ENCODE measurements at regions not wholly inside any gene's neighbourhood (a gene's known extent, or its start where the extent isn't known, plus 50 kb on each side); places are given as distances from the start of the nearest gene placed in this dataset.
"Not testable (repeated sequence)": the region's sequence is repeated elsewhere in the genome, so short reads cannot be mapped to it uniquely, and the experiment has no call there.

- Histone ChIP-seq H3K36me3 (no peaks in the 10 kb centered on the region), H3K4me1 (peaks cover 10% of the 10 kb centered on the region), H3K4me3 (ENCODE audit: low read depth, low read length) (no peak overlapping the region), H3K27me3 (no peaks in the 10 kb centered on the region), H3K9me3 (no peaks in the 10 kb centered on the region)
- TF ChIP-seq CTCF (IDR thresholded peaks at IDR 0.05; ENCODE audit: low read depth, low read length), result no peak
- DNase-seq, result no peak
Observed at GRCh38 chr5:173676375-173676774, 59.9 kb upstream of the BOD1 start.

- Histone ChIP-seq H3K4me3 (ENCODE audit: low read depth, low read length) (no peak overlapping the region), H3K9me3 (no peaks in the 10 kb centered on the region), H3K27me3 (no peaks in the 10 kb centered on the region), H3K4me1 (peaks cover 4% of the 10 kb centered on the region; the same call in 1 of the 2 replicates), H3K36me3 (no peaks in the 10 kb centered on the region)
- DNase-seq, result no peak
- no peak for TF ChIP-seq CTCF (IDR thresholded peaks at IDR 0.05; ENCODE audit: low read depth, low read length)
Observed at GRCh38 chr5:173677125-173677672, 60.7 kb upstream of the BOD1 start.

- Histone ChIP-seq H3K9me3 (peaks cover 5% of the 10 kb centered on the region; the same call in 1 of the 2 replicates), H3K27me3 (no peaks in the 10 kb centered on the region), H3K4me3 (ENCODE audit: low read depth, low read length) (no peak overlapping the region), H3K4me1 (no peaks in the 10 kb centered on the region), H3K36me3 (no peaks in the 10 kb centered on the region)
- TF ChIP-seq CTCF (IDR thresholded peaks at IDR 0.05; ENCODE audit: low read depth, low read length), result no peak
- DNase-seq, result no peak
Observed at GRCh38 chr5:173679909-173680630, 63.6 kb upstream of the BOD1 start.

- TF ChIP-seq CTCF (IDR thresholded peaks at IDR 0.05; ENCODE audit: low read depth, low read length), result no peak
- H3K4me1 ChIP-seq, result no peaks in the 10 kb centered on the region
- peaks cover 5% of the 10 kb centered on the region; the same call in 1 of the 2 replicates for H3K9me3 ChIP-seq
- DNase-seq, result no peak
- no peaks in the 10 kb centered on the region for H3K27me3 ChIP-seq
- no peaks in the 10 kb centered on the region for H3K36me3 ChIP-seq
- no peak overlapping the region for H3K4me3 ChIP-seq (ENCODE audit: low read depth, low read length)
Observed at GRCh38 chr5:173680660-173681242, 64.3 kb upstream of the BOD1 start.

- no peak overlapping the region for H3K4me3 ChIP-seq (ENCODE audit: low read depth, low read length)
- H3K27me3 ChIP-seq, result no peaks in the 10 kb centered on the region
- H3K9me3 ChIP-seq, result peaks cover 5% of the 10 kb centered on the region; the same call in 1 of the 2 replicates
- no peaks in the 10 kb centered on the region for H3K4me1 ChIP-seq
- TF ChIP-seq CTCF (IDR thresholded peaks at IDR 0.05; ENCODE audit: low read depth, low read length), result no peak
- no peaks in the 10 kb centered on the region for H3K36me3 ChIP-seq
- no peak for DNase-seq
Observed at GRCh38 chr5:173682313-173682712, 65.9 kb upstream of the BOD1 start.

- H3K36me3 ChIP-seq, result not testable (repeated sequence)
Observed at GRCh38 chr5:173684535-173684934, 68.1 kb upstream of the BOD1 start.

More at GRCh38 chr5:173684535-173684934, 68.1 kb upstream of the BOD1 start:
- not testable (repeated sequence) for H3K27me3 ChIP-seq; H3K9me3 ChIP-seq; H3K4me3 ChIP-seq (ENCODE audit: low read depth, low read length); DNase-seq; H3K4me1 ChIP-seq

Data from BE2C (cell line).